Gastroesophageal sphincter (tissue), 3 donors: ENCODE measurements at regions not wholly inside any gene's neighbourhood (a gene's known extent, or its start where the extent isn't known, plus 50 kb on each side); places are given as distances from the start of the nearest gene placed in this dataset.

Source experiments
- CTCF ChIP-seq, 4 experiments: fragments of 200-600 bp in 2 of 4; fragments of 450-650 bp in 2 of 4; sonication (generic) in 1 of 4; IDR thresholded peaks; one replicate each; pipeline ENCODE4 v1.5.1; 2017 to 2019; ENCODE audit warnings: antibody characterized with exemption in 4 of 4, mild to moderate bottlenecking in 2 of 4, moderate library complexity in 2 of 4
- EP300 ChIP-seq: sonication (generic); formaldehyde crosslinking; IDR thresholded peaks from one replicate; pipeline ENCODE4 v1.6.1; 2017; ENCODE audit warnings: antibody characterized with exemption, mild to moderate bottlenecking
- POLR2A ChIP-seq, 2 donors: fragments of 450-650 bp; IDR thresholded peaks; one replicate each; pipeline ENCODE4 v1.6.1; 2017; ENCODE audit warnings: antibody characterized with exemption in 2 of 2, mild to moderate bottlenecking in 2 of 2, moderate library complexity in 1 of 2

DNA sequence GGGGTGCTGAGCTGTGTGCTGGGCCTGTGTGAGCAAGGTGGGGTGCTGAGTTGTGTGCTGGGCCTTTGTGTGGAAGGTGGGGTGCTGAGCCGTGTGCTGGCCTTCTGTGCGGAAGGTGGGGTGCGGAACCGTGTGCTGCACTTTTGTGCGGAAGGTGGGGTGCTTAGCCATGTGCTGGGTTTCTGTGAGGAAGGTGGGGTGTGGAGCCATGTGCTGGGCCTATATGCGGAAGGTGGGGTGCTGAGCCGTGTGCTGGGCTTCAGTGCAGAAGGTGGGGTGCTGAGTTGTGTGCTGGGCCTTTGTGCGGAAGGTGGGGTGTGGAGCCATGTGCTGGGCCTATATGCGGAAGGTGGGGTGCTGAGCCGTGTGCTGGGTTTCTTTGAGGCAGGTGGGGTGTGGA, 555.4 kb upstream of the EEF2KMT start:
- TF ChIP-seq CTCF (IDR thresholded peaks at IDR 0.05) (no peak), POLR2A (IDR thresholded peaks at IDR 0.05) (no peak), EP300 (no peak)
